Left hindlimb (tissue), 1 donor: ENCODE measurements at regions not wholly inside any gene's neighbourhood (a gene's known extent, or its start where the extent isn't known, plus 50 kb on each side); places are given as distances from the start of the nearest gene placed in this dataset.

Experiments
- DNase-seq: peaks from one replicate; pipeline ENCODE4 v3.0.0-alpha.2; 2018

DNA sequence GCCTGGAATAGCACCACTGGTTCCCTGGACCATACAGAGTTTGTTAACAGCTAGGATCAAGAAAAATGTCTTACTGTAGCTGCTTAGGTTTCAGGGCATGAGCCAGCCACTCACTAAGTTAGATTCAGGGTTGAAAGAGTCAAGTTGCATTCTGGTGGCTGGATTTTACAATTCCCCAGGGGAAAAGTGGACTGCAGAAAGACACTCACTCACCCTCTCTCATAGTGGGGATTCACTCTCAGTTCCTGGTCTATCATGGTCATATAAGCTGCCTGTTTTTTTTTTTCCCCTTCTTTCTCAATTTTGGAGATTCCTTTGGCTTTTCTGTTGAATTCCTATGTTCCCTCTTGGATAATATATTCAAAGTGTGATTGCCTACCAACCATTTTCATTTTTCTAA lies 744.2 kb upstream of the GRIA3 start:
- DNase-seq, result no peak

DNA sequence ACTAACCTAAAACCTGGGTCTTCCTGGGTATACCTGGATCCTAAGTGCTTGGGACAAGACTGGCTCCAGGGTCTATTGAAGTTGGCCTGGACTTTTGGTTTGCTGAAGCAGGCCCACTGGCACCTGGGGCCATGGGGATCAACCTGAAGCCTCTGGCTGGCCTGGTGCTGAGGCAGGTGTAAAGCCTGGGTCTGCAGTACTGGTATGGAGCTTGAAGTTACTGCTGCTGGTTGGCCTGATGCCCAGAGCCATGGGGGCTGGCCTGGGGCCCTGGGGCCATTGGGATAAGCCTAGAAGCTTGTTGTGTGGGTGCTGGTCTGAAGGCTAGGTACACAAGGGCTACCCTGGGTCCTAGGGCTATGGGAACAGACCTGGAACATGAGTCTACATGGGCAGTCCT lies 743.2 kb upstream of the GRIA3 start:
- no peak for DNase-seq

DNA sequence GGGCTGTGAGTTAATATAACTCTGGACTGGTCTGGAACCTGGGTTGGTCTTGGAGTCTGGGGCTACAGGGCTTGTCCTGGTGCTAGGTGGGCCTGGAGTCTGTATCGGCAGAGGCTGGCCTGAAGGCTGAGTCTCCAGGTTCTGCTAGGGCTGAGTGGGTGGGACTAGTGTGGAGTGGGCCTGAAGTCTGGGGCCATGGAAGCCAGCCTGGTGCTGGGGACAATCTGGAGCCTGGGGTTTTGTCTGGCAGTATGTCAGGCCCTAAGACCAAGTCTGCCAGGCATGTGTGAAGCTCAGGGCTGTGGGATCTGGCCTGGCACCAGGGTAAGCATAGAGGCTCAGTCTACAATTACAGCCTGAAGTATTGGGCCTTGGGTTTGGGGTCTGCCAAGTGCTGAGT lies 742.6 kb upstream of the GRIA3 start:
- DNase-seq, result no peak

DNA sequence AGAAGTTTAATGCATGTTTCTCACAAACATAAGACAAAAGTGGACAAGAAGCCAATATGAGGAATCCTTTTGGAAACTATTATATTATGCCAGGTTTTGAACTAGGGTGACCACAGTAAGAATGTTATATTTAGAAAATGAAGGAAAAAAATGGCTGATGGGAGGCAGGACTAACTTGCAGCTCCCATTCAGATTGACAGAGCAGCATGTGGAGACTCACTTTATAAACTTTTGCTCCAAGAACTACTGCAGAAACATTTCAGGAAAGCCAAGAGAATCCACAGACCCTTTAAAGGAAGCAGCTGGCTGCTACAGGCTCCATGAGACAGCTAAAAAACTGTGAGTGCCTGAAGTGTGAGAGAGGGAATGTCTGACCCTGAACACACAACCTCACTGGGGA lies 738.6 kb upstream of the GRIA3 start:
- DNase-seq, result no peak

DNA sequence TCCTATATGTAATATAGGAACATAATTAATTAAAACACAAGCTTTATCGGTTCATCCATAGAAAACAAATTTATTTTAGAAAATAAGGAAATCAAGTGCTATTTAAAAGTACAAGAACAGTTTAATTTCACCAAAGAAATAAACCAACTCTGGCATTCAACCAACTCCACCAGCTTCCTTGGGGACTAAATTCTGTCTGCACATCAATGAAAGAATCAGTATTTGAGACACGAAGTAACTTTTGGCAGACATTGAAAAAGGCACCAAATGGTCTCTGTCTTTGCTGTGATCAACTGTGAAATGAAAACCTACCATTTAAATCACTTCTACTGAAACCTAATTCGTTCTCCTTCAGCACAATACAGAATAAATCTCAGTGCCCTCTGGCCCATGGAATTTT lies 719.7 kb upstream of the GRIA3 start:
- no peak for DNase-seq

DNA sequence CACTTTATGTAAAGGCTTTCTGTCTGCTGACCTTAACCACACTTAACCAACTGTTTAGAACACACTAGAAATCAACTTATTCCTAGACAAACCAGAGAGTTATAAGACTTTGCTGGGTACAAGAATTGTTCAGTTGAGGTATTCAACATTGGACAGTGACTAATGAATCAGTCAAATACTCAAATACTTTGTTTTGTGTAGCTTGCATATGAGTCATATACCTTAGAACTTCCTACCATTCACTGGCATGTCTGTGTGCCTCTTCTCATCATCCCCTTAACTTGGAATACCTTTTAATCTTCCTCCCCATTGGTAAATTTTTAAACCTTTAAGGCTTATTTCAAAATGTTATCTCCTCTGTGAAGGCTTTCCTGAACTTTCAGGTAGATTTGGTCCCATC lies 708.8 kb upstream of the GRIA3 start:
- DNase-seq, result no peak

DNA sequence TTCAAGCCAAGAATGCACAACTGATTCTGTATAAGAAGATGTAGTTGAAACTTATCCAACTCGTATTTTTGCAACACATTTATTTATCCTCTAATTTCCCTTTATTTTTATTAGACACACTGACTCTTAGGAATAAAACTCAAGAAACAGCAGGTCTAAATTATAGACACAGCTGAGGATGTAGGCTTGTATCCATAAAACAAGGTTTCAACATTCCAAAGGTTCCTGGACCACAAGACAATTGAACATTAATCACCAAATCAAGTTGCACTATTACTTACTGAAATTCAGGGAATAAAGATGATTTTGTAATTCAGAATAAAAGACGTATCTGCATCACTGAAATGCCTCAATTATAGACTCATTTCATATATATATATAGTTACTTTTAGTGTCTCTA lies 683.5 kb upstream of the GRIA3 start:
- no peak for DNase-seq

DNA sequence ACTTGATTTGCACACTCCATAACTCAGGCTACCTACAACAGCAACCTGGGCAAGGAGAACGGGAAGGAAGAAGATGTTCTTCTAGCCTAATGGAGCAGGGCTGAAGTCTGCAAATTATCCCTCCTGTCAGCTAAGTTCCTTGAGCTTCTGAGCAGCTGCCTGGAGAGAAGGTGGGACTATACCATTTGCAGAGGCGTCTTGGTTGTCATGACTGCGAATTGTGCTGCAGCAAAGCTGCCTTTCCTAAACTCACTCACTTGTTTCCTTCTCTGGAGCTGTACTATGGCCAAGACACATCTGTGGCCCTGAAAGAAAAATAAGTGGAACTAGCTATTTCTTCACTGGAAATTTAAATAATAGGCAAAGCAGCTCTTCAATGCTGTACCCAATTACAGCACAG lies 682.4 kb upstream of the GRIA3 start:
- DNase-seq, result no peak

DNA sequence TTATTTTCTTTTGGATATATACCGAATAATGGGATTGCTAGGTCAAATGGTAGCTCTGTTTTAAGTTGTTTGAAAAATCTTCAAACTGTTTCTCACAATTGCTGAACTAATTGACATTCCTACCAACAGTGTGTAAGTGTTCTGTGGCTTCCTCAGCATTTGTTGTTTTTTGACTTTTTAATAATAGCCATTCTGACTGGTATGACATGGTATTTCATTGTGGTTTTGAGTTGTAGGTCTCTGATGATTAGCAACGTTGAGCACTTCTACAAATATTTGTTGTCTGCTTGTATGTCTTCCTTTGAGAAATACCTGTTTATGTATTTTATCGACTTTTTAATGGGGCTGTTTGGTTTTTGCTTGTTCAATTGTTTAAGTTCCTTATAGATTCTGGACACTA lies 680.1 kb upstream of the GRIA3 start:
- no peak for DNase-seq

DNA sequence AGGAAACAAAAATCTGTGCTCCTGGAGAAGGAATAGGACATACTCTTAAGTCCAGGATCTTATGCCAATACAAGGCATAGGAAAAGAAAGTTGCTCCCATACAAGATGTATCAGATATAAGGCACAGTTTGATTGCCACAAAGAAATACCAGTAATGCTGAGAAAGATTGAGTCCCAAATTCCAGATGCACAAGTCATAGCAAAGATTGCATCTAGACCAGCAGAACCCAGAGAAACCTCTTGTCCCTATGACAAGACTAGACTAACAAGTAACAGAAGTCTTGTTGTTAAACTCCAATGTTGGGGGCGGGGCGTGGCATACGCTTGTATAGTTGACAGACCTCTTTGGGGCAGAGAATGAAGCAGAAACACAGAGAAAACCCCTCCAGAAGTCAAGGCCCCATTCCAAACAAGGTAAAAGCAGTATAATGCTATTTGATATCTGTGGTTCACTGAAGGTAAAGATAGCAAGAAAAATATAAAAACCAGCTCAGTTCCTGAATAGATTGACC lies 671.5 kb upstream of the GRIA3 start:
- DNase-seq, result no peak

DNA sequence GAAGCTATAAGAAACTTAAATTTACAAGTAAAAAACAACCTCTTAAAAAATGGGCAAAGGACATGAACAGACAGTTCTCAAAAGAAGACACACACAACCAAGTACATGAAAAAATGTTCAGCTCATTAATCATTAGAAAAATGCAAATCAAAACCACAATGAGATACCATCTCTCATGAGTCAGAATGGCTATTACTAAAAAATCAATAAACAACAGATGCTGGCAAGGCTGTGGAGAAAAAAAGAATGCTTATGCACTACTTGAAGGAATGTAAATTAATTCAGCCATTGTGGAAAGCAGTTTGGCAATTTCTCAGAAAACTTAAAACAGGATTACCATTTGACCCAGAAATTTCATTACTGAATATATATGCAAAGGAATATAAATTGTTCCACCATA lies 666.3 kb upstream of the GRIA3 start:
- no peak for DNase-seq

DNA sequence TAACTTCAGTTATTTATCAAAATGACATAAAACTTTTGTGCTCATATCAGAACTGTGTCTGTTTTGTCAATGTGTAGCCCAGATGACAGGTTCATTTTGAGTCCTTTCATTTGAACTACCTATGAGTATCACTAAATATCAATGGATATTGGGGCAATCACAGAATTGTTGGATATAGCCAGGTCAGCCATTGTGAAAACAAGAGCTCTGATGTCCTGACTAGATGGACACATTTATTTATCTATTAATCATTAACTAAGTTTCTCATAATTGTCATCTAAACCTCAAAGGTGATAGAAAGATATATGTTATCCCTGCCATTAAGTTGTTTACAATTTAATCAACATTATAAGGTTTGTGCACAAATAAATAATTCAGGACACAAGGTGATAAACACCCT lies 638.3 kb upstream of the GRIA3 start:
- DNase-seq, result no peak

DNA sequence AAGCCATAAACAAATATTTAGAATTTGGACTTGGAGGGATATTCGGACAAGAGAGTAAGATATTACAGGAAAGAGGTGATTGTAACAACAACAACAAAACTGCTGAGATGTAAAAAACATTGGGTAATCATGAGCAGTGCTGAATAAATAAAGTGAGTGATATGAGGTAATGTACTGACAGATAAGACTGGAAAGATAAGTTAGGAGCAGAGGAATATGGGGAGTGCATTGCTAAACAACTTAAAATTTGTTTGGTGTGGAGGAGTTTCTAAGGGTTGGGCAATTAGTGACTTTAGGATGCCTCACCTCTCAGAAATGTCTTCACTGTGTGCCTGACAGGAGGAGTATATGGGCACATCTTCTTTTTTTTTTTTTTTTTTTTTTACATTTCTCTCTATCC lies 637.8 kb upstream of the GRIA3 start:
- no peak for DNase-seq

DNA sequence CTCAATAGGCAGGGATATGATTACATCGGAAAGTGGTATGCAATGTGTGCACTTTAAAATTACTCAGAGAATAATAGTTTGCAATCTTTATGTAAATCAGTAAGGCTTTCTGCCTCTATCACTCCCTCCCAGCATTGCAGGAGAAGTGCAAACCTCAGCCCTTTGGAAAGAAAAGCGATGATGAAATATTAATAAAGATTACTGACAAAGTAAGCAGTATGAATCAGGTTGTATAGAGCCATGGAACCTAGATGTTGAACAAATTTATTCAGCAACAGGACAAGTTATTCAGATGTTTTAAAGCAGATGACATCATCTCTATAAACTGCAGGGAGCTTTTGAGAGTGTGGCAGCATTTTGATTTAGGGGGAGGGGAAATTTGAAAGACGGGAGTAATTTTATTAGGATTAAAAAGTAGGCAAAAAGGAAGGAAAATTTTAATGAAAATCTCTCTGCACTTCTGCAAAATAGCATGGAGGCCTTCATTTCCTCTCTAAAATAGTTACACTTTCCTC lies 631.7 kb upstream of the GRIA3 start:
- no peak for DNase-seq

DNA sequence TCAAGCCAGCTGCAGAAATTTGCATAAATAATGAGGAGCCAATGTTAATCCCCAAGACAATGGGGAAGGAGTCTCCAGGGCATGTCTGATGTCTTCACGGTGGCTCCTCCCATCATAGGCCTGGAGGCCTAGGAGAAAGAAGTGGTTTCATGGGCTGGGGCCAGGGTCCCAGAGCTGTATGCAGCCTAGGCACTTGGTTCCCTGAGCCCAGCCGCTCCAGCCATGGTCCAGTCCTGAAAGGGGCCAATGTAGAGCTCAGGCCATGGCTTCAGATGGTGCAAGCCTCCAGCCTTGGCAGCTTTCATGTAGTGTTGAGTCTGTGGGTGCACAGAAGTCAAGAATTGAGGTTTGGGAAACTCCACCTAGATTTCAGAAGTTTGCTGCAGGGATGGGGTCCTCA lies 628.2 kb upstream of the GRIA3 start:
- DNase-seq, result no peak

DNA sequence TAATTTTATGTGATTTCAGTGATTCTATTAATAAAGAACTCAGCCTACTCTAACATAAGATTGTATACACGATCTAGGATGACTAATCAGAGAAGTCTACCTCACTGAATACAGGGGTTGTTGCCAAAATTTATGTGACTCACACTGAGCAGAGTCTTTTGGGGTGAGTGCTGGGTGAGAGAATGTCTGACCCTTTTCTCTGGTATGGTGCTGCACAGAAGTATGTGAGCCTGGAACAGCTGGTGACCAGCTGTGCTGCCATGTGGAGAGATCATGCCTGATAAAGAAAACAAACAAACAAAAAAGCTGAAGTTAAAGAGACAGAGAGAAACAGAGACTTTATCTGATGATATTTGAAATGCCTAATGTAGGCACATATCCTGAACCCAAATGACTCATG lies 618.1 kb upstream of the GRIA3 start:
- DNase-seq, result no peak

DNA sequence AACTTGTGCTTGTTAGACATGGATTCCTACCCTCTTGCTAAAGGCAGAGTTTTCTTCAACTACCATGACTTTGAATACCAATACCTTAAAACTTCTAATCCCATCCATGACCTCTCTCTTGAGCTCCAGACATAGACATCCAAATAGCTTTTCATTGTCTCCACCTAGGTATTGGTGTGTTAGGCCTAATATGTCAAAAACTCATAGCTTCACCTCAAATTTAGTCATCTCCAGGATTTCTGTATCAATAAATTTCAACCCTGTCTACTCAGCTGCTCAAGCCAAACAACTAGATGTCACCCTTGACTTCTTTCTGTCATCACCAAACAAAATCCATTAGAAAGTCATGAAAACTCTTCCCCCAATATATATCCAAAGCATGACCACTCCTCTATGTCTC lies 617.7 kb upstream of the GRIA3 start:
- DNase-seq, result no peak

DNA sequence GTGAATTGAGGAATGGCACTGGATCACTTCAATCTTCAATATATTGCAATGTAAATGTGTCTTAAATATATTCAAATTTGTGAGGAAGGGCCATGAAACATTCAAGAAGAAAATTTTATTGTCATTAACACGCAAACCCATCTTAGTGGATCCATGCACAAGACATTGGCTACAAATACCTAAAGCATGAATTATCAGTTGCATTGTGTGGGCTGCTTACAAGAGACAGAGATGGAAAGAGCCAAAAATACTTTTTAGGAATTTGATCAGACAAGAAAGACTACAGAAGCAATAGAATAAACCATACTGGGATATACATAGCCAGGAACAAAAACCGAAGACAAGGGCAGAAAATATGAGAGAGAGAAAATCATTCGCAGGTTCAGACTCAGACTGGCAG lies 616.2 kb upstream of the GRIA3 start:
- no peak for DNase-seq

DNA sequence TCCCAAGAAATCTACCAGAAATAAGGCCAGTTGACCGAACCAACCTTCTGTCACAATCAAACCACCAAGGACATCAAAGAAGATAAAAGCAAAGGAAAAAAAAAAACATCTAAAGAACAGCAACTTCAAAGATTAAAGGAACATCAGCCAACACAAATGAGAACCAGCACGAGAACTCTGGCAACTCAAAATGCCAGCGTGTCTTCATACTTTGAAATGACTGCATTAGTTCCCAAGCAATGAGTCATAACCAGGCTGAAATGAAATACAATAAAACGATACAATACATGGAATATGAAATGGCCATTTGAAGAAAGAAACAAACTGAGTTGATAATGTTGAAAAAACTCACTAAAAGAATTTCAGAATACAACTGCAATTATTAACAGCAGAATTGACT lies 611.6 kb upstream of the GRIA3 start:
- DNase-seq, result no peak

DNA sequence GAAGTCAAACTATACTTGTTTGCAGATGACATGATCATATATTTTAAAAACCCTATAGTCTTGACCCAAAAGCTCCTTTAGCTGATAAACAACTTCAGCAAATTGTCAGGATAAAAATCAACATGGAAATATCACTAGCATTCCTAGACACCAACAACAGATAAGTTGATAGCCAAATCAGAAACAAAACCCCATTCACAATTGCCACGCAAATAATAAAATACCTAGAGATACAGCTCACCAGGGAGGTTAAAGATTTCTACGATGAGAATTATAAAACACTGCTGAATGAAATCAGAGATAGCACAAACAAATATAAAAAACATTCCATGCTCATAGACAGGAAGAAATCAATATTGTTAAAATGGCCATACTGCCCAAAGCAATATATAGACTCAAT lies 605.0 kb upstream of the GRIA3 start:
- no peak for DNase-seq

DNA sequence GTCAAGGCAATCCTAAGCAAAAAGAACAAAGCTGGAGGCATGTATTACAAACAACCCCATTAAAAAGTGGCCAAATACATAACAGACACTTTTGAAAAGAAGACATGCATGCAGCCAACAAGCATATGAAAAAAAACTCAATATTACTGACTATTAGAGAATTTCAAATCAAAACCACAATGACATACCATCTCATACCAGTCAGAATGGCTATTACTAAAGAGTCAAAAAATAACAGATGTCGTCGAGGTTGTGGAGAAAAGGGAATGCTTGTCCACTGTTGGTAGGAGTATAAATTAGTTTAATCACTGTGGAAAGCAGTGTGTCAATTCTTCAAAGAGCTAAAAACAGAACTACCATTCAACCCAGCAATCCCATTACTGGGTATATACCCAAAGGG lies 604.6 kb upstream of the GRIA3 start:
- no peak for DNase-seq

DNA sequence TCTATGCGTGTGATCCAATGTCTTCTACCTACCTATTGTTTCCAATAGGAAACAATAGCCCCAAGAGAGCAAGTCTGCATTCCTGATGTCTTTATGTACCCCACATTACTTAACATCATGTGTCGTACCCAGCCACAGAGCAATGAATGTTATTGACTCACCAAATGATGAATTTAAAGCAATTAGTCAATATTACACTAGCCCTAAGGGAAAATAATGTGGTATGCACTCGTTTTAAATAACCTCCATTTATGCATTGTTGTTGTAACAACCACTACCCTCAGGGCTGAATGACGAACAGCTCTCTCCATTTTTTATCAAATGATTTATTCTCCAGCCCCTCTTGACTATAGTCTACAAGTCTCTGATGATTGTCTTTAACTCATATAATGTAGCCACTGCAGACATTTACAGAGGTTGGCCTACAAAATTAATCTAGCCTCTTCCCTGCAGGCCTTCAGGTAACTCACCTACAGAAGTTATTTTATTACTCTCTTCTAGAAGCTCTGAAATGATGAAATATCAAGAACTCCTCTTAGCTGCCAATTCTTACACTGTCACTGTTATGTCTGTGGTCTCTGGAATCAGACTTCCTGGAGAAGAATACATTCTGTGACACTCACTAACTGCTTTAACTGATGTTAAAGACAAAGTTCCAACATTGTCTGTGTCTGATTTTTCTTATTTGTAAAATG lies 601.7 kb upstream of the GRIA3 start:
- no peak for DNase-seq

DNA sequence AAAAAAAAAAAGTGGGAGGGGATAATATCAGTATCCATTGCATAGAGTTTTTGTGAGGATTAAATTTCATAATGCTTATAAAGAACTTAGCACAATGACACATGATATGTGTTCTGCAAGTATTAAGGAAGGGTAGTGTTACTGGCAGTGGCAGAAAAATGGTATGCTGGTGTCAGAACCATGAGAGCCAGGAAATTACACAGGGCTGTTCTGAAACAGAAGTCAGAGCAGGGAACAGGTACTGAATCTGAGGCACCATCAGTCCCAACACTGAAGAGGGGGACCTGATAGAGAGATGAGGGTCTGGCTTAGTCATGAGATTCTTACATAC lies 601.1 kb upstream of the GRIA3 start:
- DNase-seq, result no peak

DNA sequence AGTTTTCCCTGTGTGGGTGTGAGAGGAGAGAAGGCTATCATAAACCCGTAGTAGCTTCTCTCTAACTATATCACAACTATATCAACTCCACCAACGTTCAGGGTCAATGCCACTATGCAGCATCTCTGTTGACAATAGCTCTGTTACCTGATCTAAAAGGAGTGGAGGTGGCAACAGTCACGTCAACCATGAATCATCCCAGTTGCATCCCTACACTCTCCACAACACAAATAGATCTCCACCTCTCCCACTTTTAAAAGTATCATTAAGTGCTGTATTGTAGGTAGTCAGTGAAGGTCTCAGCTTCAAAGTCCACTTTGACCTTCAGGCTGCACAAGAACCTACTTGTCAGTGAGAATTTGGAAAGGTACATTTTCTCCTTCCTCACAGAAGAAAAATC lies 600.5 kb upstream of the GRIA3 start:
- DNase-seq, result no peak

DNA sequence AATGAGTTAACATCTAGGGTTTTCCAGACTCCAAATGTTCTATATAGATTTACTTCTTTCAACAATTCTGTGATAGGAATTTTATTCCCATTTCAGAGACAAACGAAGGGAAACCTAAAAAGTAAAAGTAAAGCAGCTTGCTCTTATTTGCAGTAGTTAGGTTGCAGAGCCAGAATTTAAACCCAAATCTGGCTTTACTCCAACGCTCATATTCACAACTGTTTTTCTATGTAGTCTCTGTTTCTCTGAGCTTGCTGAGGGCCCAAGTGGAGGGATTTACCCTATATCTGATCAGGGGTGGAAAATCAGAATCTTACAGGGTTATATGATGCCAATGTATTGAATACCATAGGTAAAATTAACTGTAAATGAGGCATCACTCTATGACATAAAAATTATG lies 599.1 kb upstream of the GRIA3 start:
- DNase-seq, result no peak

DNA sequence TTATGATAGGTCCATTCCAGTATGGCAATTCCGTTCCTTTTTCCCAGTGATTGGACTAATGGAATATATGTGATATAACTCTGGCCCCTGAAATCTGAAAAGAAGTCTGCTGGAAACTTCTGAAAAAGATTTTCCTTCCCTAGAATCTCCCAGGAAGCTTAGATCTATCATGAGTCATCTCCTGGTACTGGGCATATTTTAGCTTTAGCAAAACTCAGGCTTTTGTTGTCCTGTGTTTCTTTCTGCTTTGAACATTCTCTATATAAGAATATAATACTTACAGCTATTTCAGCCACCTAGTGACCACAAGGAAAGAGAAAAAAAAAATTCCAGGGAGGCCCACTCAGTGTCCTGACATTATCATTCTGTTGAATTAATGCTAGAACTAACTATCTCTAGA lies 597.2 kb upstream of the GRIA3 start:
- DNase-seq, result no peak
